Prostate gland (tissue), 2 donors: ENCODE measurements at regions not wholly inside any gene's neighbourhood (a gene's known extent, or its start where the extent isn't known, plus 50 kb on each side); places are given as distances from the start of the nearest gene placed in this dataset.

Experiments used
- DNase-seq: peaks from one replicate; pipeline ENCODE4 v3.0.0-alpha.2; 2019; ENCODE audit warnings: low spot score
- H3K27ac ChIP-seq, 2 donors: fragments of 200-600 bp; sonication (generic); 2 replicates each; pipeline ENCODE4 v1.5.1; 2017 to 2019
- H3K27me3 ChIP-seq: fragments of 200-600 bp; sonication (generic); replicated peaks from 2 replicates; pipeline ENCODE4 v1.5.1; 2019; ENCODE audit not compliant: insufficient read depth
- H3K36me3 ChIP-seq, 2 donors: fragments of 200-600 bp; sonication (generic); 1 replicate in 1 of 2; 2 replicates in 1 of 2; pipeline versions ENCODE4 v1.5.1 to v1.8.1; 2017 to 2019
- H3K4me1 ChIP-seq: fragments of 200-600 bp; sonication (generic); replicated peaks from 2 replicates; pipeline ENCODE4 v1.5.1; 2019
- H3K4me3 ChIP-seq, 2 donors: fragments of 200-600 bp; sonication (generic); 2 replicates each; pipeline ENCODE4 v1.5.1; 2017 to 2019
- H3K9me3 ChIP-seq: fragments of 200-600 bp; sonication (generic); 2 replicates; pipeline ENCODE4 v1.5.1; 2017
- CTCF ChIP-seq, 4 experiments: fragments of 200-600 bp in 2 of 4; fragments of 450-650 bp in 2 of 4; sonication (generic) in 2 of 4; IDR thresholded peaks; 1 replicate in 3 of 4; 2 replicates in 1 of 4; pipeline ENCODE4 v1.5.1; 2016 to 2019; ENCODE audit warnings: antibody characterized with exemption in 4 of 4, mild to moderate bottlenecking in 2 of 4, moderate library complexity in 2 of 4
- POLR2A ChIP-seq: fragments of 450-650 bp; IDR thresholded peaks from one replicate; pipeline ENCODE4 v1.6.1; 2016; ENCODE audit warnings: antibody characterized with exemption, mild to moderate bottlenecking
- POLR2AphosphoS5 ChIP-seq: sonication (generic); formaldehyde crosslinking; IDR thresholded peaks from one replicate; pipeline ENCODE4 v1.6.1; 2017; ENCODE audit warnings: antibody characterized with exemption
- WGBS: methylation state at CpG from one replicate; pipeline ENCODE4 v1.1.5; 2018; 5-methylcytosine and 5-hydroxymethylcytosine counted together
- intact Hi-C: fragments of 100-400 bp; cut with DNase I; formaldehyde crosslinking; loops from one replicate; pipeline ENCODE4 v1.14.2; 2022

- Histone ChIP-seq H3K27ac (no peak overlapping the region), H3K4me1 (no peaks in the 10 kb centered on the region), H3K9me3 (no peaks in the 10 kb centered on the region), H3K27me3 (no peaks in the 10 kb centered on the region), H3K4me3 (no peak overlapping the region), H3K36me3 (no peaks in the 10 kb centered on the region)
- no peak for DNase-seq
- intact Hi-C loops, result no loop called here
- no peak for TF ChIP-seq CTCF (IDR thresholded peaks at IDR 0.05)
- no peak for TF ChIP-seq POLR2A
- WGBS, result 96% methylated on average over 1 of the region's 1 CpG
Measured at GRCh38 chr10:114771157-114771556, 50.4 kb upstream of the FHIP2A start.

GRCh38 chr10:114771749-114772148 lies 49.8 kb upstream of the FHIP2A start:
- no peaks in the 10 kb centered on the region for H3K9me3 ChIP-seq
- H3K36me3 ChIP-seq, result no peaks in the 10 kb centered on the region
- TF ChIP-seq POLR2A, result no peak
- no peak for TF ChIP-seq CTCF (IDR thresholded peaks at IDR 0.05)
- no peak for TF ChIP-seq POLR2AphosphoS5
- no peaks in the 10 kb centered on the region for H3K4me1 ChIP-seq
- no peaks in the 10 kb centered on the region for H3K27me3 ChIP-seq
- intact Hi-C loops, result no loop called here
- no peak for DNase-seq
- no peak overlapping the region for H3K4me3 ChIP-seq
- no peak overlapping the region for H3K27ac ChIP-seq
